GM12892 (cell line): ENCODE measurements at regions not wholly inside any gene's neighbourhood (a gene's known extent, or its start where the extent isn't known, plus 50 kb on each side); places are given as distances from the start of the nearest gene placed in this dataset.

Experiments
- DNase-seq: peaks from one replicate; pipeline ENCODE4 v3.0.0; 2011; ENCODE audit not compliant: insufficient read length
- FAIRE-seq: peaks from 2 replicates; lab custom pipeline; 2011; peaks lifted over from hg19 to GRCh38; lab: Jason Lieb, UNC
- POLR2A ChIP-seq: IDR thresholded peaks from 2 replicates; pipeline ENCODE4 v1.6.1; 2011; ENCODE audit warnings: low read depth, low read length, control low read depth
- POLR2AphosphoS5 ChIP-seq: IDR thresholded peaks from 2 replicates; pipeline ENCODE4 v1.6.1; 2011; ENCODE audit warnings: low read depth, low read length, control low read depth
- TAF1 ChIP-seq: IDR thresholded peaks from 2 replicates; pipeline ENCODE4 v1.6.1; 2011; ENCODE audit warnings: low read depth, mild to moderate bottlenecking, control low read depth, low read length, borderline replicate concordance

DNA sequence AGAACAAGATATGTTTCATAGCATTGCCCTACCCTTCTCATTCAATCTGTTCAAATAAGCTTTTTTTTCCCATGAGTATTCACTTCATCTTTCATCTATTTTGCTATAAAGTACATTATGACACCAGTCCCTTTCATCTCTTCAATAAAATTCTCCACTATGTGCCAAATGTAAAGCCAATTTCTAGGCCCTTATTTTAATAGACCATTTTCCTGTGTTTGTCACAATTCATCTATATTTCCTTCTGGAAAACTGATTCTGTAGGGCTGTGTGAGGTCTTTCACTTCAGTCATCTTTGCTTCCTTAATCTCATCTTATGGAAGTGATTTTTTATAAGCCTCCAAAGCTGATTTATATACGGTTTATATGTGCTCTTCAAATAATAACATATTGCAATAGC, 992.4 kb upstream of the EYS start:
- TF ChIP-seq TAF1 (no peak), POLR2AphosphoS5 (no peak), POLR2A (no peak)
- DNase-seq: no peak
- FAIRE-seq: no peak

DNA sequence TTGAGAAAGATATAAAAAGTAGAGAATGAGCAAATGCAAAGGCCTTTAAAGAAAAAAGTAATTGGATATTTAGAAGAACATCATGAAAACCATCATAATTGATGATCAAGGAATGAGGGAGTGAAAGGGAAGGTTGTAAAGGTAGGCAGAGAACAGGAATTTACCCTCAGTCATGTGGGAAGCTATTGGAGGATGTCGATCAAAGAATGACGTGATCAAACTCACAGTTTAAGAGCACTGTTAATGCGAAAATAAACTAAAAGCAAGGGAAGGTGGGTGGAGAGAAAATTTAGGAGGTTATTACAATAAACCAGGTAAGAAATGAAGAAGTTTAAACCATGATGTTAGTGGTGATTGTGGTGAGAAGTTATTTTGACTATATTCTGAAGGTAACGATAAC, 982.6 kb upstream of the EYS start:
- DNase-seq (no peak), FAIRE-seq (no peak)
- TF ChIP-seq POLR2AphosphoS5 (no peak), TAF1 (no peak), POLR2A (no peak)

DNA sequence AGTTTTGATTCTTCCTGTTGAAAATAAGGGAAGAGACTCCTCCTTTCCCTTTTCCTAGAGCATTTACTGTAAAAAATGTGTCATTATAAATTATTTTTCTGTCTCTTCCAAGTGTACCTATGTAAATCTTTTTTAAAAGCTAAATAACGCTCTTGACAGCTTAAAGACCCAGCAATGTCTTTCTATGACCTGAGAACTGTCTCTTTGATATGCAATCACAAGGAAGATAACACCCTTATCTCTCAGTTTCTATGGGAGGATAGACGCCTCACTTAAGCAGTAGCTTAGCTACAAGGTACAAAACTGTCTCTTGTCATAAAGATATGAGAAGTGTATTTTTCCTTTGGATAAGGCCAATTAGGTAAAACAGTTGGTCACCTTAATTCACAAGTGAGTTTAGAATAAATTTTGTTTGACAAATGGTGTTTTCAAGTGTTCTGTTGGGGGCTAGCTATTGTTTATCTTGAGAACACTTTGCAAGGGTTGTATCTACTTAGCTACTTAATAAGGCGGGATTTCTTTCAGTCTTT, 980.6 kb upstream of the EYS start:
- DNase-seq (no peak), FAIRE-seq (no peak)
- no peak for TF ChIP-seq TAF1
- TF ChIP-seq POLR2A: no peak
- no peak for TF ChIP-seq POLR2AphosphoS5

DNA sequence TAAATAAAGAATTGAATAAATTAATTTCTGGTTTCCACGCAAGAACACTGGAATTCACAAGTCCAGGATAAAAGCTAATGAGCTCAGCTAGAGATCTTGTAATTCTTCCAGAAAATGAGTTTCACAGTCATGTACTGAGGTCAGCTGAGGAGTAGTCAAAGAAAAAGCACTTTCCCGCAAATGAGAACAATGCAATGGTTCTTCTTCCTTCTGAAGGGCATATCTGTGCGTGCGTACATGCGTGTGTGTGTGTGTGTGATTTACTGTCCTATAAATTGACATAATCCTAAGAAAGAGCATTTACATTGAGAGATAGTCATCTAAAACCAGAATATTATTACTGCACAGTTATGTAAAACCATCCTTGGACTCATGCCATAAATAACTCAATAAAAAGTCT, 968.9 kb upstream of the EYS start:
- no peak for FAIRE-seq
- TF ChIP-seq TAF1 (no peak), POLR2A (no peak), POLR2AphosphoS5 (no peak)
- DNase-seq: no peak

DNA sequence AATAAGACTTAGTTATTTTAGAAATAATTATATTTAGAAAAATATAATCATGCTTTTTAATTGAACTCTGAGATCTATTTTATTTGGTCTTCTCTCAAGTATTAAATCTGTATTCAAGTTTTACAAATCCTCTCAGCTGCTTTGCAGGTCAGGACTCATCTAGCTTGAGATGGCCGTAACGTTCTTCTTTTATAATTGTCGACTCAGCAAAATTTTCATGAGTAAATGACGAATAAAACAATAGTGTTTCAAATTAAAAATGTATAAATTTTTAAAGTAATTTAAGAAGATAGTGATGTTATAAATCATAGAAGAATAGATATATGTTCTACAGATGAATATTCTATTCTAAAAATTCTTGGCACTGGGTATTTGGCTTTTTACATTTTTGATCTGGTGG, 957.1 kb upstream of the EYS start:
- no peak for DNase-seq
- TF ChIP-seq POLR2A (no peak), TAF1 (no peak)
- FAIRE-seq: no peak

DNA sequence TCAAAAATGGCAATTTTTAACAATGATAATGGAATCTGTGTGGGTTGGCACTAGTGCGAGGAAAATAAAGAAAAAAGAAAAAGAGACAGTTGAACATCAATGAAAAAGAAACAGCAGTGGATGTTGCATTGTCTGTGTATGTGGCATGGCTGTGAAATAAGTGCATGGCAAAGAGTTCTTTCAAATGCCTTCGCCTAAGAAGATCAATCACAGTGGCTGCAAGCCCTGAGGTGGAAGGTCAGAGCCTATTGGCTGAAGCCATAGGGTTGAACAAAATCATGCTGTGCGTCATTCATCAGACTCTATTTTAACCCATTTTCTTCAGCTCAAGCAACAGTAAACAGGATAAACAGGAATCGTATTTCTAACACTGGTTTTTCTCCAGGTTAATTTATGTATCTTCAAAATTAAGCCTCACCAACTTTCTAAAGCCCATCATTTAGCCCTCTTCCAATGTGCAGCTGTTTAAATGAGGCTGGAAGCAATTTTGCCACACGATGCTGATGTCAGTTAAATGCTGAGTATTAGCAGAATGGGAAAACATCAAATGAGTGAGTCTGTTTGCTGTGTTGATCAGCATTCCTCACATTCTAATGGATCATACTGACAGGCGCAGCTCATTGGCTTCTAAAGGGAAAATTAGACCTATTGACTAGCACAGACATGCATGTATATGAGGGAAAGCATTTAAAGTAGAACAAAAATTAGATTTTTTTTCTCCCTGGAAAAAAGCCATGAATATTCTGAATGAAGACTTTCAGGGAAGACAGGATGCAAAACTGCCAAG, 955.9 kb upstream of the EYS start:
- no peak for FAIRE-seq
- DNase-seq: no peak
- TF ChIP-seq POLR2A: no peak
- TF ChIP-seq POLR2AphosphoS5: no peak
- no peak for TF ChIP-seq TAF1

DNA sequence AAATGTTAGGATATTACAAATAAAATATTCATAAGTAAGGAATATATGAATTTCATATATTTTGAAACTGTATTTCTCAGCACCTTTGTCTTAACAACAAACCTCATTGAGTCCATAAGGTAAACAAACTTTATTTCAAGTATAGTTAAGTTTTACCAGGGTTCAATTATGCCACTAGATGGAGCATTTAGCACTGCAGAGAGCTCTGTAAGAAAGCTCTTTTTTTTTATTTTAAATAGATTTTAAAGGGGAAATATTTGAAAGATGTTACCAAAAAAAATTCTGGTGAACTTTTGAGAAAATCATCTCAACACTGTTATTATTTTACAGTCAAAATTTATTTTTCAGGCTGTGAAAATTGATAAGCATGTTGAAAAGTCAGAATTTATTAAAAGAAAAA, 955.2 kb upstream of the EYS start:
- FAIRE-seq (no peak), DNase-seq (no peak)
- no peak for TF ChIP-seq POLR2AphosphoS5
- TF ChIP-seq TAF1: no peak
- no peak for TF ChIP-seq POLR2A

DNA sequence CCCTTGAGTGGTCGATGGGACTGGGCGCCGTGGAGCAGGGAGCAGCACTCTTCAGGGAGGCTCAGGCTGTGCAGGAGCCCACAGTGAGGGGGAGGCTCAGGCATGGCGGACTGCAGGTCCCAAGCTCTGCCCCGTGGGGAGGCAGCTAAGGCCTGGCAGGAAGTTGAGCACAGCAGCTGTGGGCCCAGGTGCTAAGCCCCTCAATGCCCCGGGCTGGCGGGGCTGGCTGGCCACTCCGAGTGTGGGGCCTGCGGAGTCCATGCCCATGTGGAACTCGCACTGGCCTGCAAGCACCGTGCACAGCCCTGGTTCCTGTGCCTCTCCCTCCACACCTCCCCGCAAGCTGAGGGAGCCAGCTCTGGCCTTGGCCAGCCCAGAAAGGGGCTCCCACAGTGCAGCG, 948.4 kb upstream of the EYS start:
- DNase-seq: no peak
- FAIRE-seq: no peak
- no peak for TF ChIP-seq POLR2AphosphoS5
- no peak for TF ChIP-seq TAF1
- TF ChIP-seq POLR2A: no peak

DNA sequence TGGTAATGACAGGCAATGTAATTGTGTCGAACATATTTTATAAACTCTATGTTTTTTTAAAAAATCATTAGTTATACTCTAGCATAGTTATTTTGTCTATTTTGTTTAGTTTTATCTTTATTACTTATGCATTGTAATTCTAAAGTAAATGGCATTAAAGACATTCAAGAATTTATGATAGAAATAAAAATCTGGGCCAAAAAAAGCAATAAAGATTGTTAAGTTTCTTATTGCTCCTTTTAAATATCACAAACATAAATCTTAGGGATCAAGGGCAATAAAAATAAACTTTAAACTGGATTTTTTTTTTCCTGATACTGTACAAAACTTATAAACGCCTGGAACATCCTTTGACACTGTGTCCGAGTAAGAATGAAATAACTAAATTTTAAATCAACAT, 931.5 kb upstream of the EYS start:
- DNase-seq (no peak), FAIRE-seq (no peak)
- TF ChIP-seq POLR2A (no peak), POLR2AphosphoS5 (no peak), TAF1 (no peak)

DNA sequence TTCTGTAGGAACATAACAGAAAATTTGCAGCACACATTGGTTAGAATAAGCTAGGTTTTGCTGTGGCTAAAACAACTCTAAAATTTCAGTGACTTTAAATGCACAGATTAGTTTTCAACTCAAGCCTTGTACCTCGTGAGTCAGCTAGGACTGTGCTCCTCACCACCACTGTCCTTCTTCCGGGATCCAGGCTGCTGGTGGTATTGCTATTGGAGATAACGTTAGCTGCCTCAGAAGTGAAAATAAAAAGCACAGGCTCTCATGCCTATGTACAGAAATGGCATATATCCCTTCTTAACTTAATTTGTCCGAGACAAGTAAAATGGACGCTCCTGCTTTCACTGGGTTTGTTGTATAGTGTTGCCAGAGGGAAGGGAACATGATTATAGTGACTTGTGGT, 931.1 kb upstream of the EYS start:
- FAIRE-seq: no peak

DNA sequence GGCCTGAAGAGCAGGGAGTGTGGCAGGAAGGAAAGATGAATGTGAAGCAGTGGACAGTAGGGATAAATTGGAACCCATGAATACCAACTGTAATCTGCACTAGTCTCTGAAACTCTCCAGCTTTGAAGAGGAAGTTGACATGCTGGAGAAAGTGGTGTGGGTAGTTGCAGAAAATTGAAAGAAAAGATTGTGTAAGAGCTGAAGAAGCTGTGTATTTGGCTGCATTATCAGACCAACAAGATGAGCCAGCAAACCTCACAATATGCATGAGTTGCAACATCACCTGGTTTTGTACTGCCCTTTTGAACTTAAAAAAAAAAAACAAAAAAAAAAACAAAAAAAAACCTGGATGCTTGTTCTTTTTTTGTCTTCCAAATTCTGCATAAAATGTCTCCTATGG, 921.9 kb upstream of the EYS start:
- TF ChIP-seq POLR2A (no peak), TAF1 (no peak), POLR2AphosphoS5 (no peak)
- FAIRE-seq (no peak), DNase-seq (no peak)

More for the DNA sequence above, 931.1 kb upstream of the EYS start:
- no peak for DNase-seq
- no peak for TF ChIP-seq POLR2A
- TF ChIP-seq TAF1: no peak
- no peak for TF ChIP-seq POLR2AphosphoS5

DNA sequence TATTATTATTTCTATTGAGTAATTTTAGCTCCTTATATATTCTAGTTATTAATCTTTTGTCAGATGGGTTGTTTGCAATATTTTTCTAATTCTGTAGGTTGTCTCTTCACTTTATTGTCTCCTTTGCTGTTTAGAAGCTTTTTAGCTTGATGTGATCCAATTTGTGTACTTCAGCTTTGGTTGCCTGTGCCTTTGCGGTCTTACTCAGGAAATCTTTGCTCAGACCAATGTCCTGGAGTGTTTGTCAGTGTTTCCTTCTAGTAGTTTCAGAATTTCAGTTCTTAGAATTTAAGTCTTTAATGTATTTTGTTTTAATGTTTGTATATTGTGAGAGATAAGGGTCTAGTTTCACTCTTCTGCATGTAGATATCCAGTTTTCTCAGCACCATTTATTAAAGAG, 916.0 kb upstream of the EYS start:
- no peak for FAIRE-seq

DNA sequence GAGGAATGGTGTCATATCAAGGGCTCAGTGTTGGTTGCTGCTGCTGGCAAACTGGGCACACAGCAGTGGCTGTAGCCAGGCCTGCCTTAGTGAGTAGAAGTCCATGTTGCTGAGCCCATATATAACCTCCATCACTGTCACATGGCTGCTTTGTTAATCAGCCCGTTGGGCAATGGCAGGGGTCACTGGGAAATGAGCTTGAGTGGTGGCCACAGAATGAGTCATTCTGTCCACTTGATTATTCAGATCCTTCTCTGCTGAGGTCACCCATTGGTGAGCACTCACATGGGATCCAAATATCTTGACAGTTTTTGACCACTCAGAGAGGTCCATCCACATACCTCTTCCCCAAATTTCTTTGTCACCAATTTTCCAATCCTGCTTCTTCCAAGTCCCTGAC, 898.9 kb upstream of the EYS start:
- DNase-seq (no peak), FAIRE-seq (no peak)
- no peak for TF ChIP-seq POLR2AphosphoS5
- no peak for TF ChIP-seq POLR2A
- no peak for TF ChIP-seq TAF1

More for the DNA sequence above, 916.0 kb upstream of the EYS start:
- DNase-seq: no peak
- TF ChIP-seq TAF1 (no peak), POLR2AphosphoS5 (no peak), POLR2A (no peak)
